GM21737 (cell line): ENCODE measurements at regions not wholly inside any gene's neighbourhood (a gene's known extent, or its start where the extent isn't known, plus 50 kb on each side); places are given as distances from the start of the nearest gene placed in this dataset.
"Not testable (repeated sequence)": the region's sequence is repeated elsewhere in the genome, so short reads cannot be mapped to it uniquely, and the experiment has no call there.

Experiments used
- ATAC-seq: cut with Tn5 transposase; IDR thresholded peaks from one replicate; pipeline ENCODE4 v1.9.1; 2021; ENCODE audit warnings: mild to moderate bottlenecking, moderate library complexity; ENCODE audit not compliant: unreplicated experiment

DNA sequence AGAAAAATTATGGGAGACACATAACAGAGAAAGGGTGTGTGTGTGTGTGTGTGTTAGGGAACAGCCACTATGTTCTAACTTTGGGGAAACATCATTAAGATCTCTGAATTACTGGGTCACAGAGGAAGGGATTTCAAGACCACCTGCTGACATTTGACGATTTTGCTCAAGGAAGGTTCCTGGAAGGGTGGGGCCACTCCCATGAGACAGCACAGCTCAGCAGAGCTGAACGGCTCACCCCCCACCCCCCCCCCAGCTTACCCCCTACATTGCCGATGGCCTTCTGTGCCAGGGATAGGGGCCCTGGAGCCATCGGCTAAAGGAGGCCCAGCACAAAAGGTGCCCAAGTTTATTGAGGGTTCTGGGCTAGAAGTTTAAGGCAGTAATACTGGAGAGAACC is 122.4 kb downstream of the NPIPB11 start:
- not testable (repeated sequence) for ATAC-seq

DNA sequence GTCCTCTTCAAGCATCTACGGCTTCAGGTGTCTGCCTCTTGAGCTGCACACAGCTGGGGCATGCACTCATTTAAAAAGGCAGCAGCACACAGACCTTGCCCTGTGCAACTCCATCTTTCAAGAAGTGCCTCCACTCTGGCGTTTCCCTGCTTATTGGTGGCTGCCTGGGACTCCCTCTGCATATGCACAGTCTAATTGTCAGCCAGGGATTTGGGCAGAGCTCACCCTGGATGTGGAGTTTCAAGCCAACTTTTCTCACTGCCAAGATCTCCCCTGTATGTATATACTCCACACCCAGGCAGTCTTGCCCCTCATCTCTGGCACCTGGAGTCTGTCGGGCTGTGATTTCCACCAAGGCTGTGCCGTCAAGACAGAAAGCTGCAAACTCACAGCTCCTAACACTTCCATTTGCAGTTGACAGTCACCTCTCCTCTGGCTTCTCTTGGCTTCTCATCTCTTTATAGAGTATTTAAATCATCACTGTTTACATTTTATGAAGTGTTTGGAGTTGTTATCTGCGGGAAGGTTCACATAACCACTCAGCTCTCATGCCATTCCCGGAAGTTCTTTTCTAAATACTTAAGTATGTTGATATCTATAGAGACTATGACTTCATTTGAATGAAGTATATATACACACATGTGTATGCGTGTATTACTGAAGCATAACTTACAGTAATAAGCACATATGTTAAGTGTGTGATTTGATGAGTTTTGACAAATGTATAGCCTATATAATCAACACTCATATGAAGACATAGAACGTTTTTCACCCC is 128.2 kb downstream of the NPIPB11 start:
- not testable (repeated sequence) for ATAC-seq

DNA sequence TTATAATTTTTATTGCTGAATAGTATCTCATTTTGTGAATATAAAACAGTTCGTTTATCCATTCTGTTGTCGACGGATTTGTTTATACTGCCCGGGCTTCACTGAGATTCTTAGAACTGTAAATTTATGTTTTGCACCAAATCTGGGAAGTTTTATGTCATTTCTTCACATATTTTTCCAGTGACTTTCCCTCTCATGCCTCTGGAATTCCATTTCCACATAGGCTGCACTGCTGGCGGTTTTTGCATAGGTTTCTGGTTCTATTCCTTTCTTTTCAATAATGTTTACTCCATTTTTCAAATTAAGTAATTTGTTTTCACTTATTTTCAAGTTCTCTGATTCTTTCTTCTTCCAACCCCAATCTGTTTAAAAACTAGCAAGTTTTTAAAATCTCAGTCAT is 130.1 kb downstream of the NPIPB11 start:
- ATAC-seq: not testable (repeated sequence)

DNA sequence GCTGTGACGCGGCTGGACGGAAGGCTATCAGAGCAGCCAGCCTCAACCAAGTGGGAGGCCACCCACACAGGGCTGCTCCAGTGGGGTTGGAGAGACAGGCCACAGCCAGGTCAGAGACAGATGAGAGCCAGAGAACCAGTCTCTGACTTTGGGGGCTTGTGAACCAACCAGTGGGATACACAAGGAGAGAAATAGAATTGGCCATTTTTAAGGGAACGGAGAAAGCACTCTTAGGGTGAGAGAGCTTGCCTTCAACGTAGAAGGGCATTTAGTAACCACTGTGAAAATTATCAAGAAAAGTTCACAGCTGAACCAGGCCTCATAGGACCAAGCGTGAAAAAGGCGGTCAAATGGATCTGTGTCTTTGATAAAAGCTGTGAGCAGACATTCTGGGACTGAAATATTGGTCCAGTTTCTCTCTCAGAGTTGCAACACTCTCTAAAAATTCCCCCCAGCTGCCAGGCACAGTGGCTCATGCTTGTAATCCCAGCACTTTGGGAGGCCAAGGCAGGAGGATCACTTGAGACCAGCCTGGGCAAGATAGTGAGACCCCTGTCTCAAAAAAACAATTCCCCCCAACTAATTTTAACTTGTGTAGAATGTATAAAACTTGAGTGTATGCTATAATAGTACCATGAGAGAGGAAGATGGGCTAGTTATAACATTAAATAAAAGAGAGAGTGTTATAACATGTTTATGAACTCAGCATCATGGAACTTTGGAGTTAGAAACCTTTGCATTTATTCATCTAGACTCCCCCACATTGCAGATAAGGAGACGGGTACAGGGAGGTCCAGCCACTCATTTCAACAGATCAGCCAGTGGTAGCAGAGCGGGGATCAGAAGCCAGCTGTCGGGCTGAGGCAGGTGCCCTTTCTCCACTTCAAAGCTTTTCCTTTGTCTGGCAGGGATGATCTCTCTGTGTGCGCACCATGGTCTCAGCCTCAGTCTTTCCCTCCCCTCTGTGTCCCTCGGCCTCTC is 132.2 kb downstream of the NPIPB11 start:
- not testable (repeated sequence) for ATAC-seq

GRCh38 chr16:29273298-29274054 is 133.0 kb downstream of the NPIPB11 start:
- not testable (repeated sequence) for ATAC-seq

DNA sequence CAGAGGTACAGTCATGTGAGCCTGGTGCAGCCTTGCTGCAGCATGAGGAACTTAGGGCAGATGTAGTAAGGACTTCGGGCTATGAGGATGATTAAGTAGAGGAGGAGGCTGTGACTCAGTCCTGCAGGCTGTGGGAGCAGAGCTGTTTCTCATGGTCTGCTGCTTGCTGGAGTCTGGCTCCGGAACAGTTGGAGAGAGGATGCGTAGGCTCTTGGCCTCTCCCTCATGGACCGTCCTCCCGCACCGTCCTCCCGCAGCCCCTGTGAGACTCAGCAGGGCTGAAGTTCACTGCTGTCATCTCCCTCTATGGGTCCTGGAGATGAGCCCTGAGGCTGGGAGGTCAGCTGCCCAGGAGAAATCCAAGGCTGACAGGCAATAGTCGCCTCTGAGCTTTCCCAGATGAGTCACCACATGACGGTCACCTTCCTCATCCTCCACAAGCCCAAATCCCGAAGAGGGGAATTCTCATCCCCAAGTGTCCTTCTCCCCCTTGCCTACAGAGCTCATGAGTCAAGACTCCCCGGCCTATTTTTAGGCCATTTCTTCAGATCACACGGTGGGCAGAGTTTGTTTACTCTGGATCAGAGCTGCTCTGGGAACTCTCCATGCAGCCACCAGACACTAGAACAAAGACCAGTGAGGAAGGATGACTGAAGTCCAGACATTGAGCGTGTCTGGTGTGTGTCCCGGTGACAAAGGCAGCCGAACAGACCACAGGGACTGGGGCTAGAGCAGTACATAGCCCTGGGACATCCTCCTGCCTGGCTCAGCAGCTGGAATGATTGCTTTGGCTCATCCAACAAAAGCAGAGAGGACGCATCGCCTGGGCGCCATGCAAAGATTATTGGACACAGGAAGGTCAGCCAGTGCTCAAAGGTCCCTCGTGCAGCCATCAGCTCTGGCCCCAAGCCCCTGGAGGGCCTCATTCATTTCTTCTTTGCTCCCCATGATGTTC is 134.5 kb downstream of the NPIPB11 start:
- not testable (repeated sequence) for ATAC-seq

GRCh38 chr16:29270923-29271322 is 135.6 kb downstream of the NPIPB11 start:
- ATAC-seq: not testable (repeated sequence)

DNA sequence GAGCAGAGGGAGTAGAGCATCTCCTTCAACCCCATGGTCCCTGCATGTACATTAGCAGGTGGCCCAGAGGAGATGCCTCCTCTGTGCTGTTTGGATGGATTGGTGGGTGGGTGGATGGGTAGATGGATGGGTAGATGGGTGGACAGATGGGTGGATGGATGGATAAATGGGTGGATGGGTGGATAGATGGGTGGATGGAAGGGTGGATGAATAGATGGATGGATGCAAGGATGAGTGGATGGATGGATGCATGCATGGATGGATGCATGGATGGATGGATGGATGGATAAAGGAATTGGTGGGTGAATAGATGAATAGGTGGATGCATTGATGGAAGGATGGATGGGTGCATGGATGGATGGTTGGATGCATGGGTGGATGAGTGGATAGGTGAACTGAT is 136.5 kb downstream of the NPIPB11 start:
- ATAC-seq: not testable (repeated sequence)

GRCh38 chr16:29269192-29269811 is 137.2 kb downstream of the NPIPB11 start:
- not testable (repeated sequence) for ATAC-seq

DNA sequence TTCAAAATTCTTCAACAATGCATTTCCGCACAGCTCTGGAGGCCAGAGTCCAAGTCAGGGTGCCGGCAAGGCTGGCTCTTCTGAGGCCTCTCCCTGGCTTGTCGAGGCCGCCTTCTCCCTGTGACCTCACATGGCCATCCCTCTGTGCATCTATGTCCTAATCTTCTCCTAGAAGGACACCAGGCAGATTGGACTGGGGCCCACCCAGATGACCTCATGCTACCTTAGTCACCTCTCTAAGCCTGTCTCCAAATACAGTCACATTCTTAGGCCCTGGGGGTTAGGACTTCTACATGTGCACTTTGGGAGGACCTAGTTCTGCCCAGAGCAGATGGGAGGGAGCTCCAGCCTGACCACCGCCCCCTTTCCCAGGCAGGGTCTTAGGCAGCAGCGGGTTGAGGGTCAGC is 137.7 kb downstream of the NPIPB11 start:
- ATAC-seq: not testable (repeated sequence)

DNA sequence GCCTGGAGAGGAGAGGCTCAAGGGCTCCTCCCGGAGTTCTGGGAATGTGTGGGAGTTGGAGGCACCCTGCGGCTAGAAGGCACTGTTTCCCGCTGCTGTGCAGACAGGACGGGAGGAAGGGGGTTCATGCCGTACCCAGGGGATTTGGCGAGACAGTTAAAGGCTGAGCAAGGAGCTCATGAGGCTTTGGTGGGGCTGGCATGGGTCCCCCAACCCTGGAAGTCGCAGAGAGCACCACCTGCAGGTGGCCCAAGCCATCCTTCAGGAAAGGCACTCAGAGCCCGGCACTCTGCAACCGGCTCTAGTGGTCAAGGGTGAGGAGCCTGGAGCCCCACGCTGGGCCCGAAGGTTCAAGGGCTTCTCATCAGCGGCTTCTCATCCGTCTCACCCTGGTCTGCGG is 138.2 kb downstream of the NPIPB11 start:
- not testable (repeated sequence) for ATAC-seq

- ATAC-seq: not testable (repeated sequence)
These were observed 138.6 kb downstream of the NPIPB11 start for GRCh38 chr16:29267891-29268290.

GRCh38 chr16:29267055-29267619 is 139.4 kb downstream of the NPIPB11 start:
- not testable (repeated sequence) for ATAC-seq

GRCh38 chr16:29266612-29267011 is 139.9 kb downstream of the NPIPB11 start:
- not testable (repeated sequence) for ATAC-seq

- not testable (repeated sequence) for ATAC-seq
These were observed 141.2 kb downstream of the NPIPB11 start for GRCh38 chr16:29265255-29265853.

GRCh38 chr16:29264080-29264837 is 142.3 kb downstream of the NPIPB11 start:
- ATAC-seq: not testable (repeated sequence)

DNA sequence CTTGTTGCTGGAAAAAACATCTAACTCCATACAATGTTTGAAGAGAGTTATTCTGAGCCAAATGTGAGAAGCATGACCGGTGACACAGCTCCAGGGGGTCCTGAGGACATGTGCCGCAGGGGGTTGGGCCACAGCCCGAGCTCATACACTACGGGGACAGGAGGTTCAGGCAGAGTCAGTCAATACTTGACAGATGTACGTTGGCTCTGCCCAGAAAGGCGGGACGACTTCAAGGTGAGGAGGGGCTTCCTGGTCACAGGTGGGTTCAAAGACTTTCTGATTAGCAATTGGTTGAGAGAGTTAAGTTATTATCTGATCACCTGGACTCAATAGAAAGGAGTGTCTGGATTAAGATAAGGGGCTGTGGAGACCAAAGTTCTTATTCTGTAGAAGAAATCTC is 143.8 kb downstream of the NPIPB11 start:
- ATAC-seq: not testable (repeated sequence)
